ENCODE measurements at regions not wholly inside any gene's neighbourhood (a gene's known extent, or its start where the extent isn't known, plus 50 kb on each side); places are given as distances from the start of the nearest gene placed in this dataset.

GRCh38 chr5:4987431-4987830, 152.7 kb upstream of the ADAMTS16 start:
- no peak for DNase-seq

- no peak for DNase-seq
Measured at GRCh38 chr5:4989118-4989517, 151.0 kb upstream of the ADAMTS16 start.

- no peak for DNase-seq
Measured at GRCh38 chr5:4990017-4990416, 150.1 kb upstream of the ADAMTS16 start.

- DNase-seq, result no peak
Measured at GRCh38 chr5:4990462-4990861, 149.7 kb upstream of the ADAMTS16 start.

GRCh38 chr5:4991925-4992324, 148.2 kb upstream of the ADAMTS16 start:
- no peak for DNase-seq

GRCh38 chr5:4995014-4995413, 145.1 kb upstream of the ADAMTS16 start:
- no peak for DNase-seq

GRCh38 chr5:5005353-5005752, 134.8 kb upstream of the ADAMTS16 start:
- DNase-seq, result no peak

GRCh38 chr5:5006548-5006947, 133.6 kb upstream of the ADAMTS16 start:
- no peak for DNase-seq

GRCh38 chr5:5009240-5009639, 130.9 kb upstream of the ADAMTS16 start:
- no peak for DNase-seq

- DNase-seq, result no peak
Measured at GRCh38 chr5:5011151-5011550, 129.0 kb upstream of the ADAMTS16 start.

- no peak for DNase-seq
Measured at GRCh38 chr5:5014586-5015235, 125.4 kb upstream of the ADAMTS16 start.

GRCh38 chr5:5017827-5018577, 122.1 kb upstream of the ADAMTS16 start:
- DNase-seq, result no peak

GRCh38 chr5:5018578-5018970, 121.6 kb upstream of the ADAMTS16 start:
- DNase-seq, result no peak

- DNase-seq, result no peak
Measured at GRCh38 chr5:5021436-5021835, 118.7 kb upstream of the ADAMTS16 start.

- no peak for DNase-seq
Measured at GRCh38 chr5:5025098-5025773, 114.9 kb upstream of the ADAMTS16 start.

- DNase-seq, result no peak
Measured at GRCh38 chr5:5025774-5026408, 114.2 kb upstream of the ADAMTS16 start.

- no peak for DNase-seq
Measured at GRCh38 chr5:5026409-5026785, 113.7 kb upstream of the ADAMTS16 start.

- no peak for DNase-seq
Measured at GRCh38 chr5:5031665-5032064, 108.5 kb upstream of the ADAMTS16 start.

- no peak for DNase-seq
Measured at GRCh38 chr5:5037674-5038073, 102.5 kb upstream of the ADAMTS16 start.

GRCh38 chr5:5039918-5040317, 100.2 kb upstream of the ADAMTS16 start:
- no peak for DNase-seq

GRCh38 chr5:5040712-5041111, 99.4 kb upstream of the ADAMTS16 start:
- no peak for DNase-seq

- no peak for DNase-seq
Measured at GRCh38 chr5:5042806-5043205, 97.3 kb upstream of the ADAMTS16 start.

- no peak for DNase-seq
Measured at GRCh38 chr5:5043346-5043745, 96.8 kb upstream of the ADAMTS16 start.

Measured in NCI-H146 (cell line).